ENCODE measurements at regions not wholly inside any gene's neighbourhood (a gene's known extent, or its start where the extent isn't known, plus 50 kb on each side); places are given as distances from the start of the nearest gene placed in this dataset.

DNA sequence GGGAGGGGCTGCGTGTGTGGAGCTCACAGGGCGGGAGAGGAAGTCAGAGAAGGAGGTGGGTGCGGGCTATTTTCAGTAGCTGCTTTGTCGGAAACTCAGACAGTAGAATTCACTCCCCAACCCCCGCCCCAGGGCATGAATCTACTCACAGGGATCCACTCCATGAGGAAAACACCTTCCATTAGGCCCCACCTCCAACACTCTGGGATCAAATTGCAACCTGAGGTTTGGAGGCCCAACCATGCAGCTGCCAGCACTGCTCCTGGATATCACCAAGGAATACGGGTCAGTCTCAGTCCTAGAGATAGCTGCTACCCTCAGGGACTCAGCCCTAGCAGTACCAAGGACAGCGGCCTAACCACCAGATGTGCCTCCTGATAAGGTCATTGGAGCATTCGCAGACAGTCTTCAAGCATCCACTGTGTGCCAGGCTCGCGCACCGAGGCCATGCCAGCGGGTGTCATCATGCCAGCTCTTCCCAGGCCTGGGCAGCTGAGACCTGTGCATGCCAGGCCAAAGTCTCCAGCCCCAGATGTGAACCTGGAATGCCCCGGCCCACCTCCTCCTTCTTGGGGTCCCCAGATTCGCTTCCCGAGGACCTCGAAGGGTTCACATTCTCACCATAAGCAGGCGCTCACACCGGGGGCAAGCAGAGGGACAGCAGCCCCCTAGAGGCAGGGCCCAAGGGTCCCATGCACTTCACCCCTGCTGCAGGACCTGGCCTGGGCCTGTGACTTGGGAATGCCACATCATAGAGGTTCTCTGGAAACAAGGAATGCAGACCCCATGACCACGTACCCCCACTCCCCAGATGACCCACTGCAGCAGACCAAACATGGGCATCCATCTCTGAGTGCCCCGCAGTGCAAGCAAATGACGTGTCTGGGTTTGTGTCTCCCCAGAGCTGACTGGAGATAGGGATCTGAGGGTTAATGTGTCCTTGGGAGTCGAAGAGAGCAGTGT is 102.3 kb downstream of the ADRA2C start:
- no peak for TF ChIP-seq ZNF274 (IDR thresholded peaks at IDR 0.05; ENCODE audit: low read depth, low read length)
- no peak for TF ChIP-seq YY1 (IDR thresholded peaks at IDR 0.05; ENCODE audit: insufficient read depth, insufficient read length)
- TF ChIP-seq SUZ12 (IDR thresholded peaks at IDR 0.05; ENCODE audit: extremely low read depth, insufficient read depth, insufficient read length) = no peak

All from NT2/D1 (cell line).